ENCODE measurements at regions not wholly inside any gene's neighbourhood (a gene's known extent, or its start where the extent isn't known, plus 50 kb on each side); places are given as distances from the start of the nearest gene placed in this dataset.

GRCh38 chr1:79325705-79326104 is 319.2 kb upstream of the ADGRL4 start:
- Histone ChIP-seq H3K4me1 (ENCODE audit: insufficient read depth, low read length) (no peaks in the 10 kb centered on the region), H3K9ac (ENCODE audit: insufficient read depth, low read depth, low read length) (no peak overlapping the region), H3K9me3 (ENCODE audit: low read length) (peaks cover 56% of the 10 kb centered on the region), H3K27me3 (ENCODE audit: control insufficient read depth in 1 of 2, insufficient read depth in 2 of 2, low read length in 2 of 2) (no peaks in the 10 kb centered on the region), H3K36me3 (replicated peaks in 1 of 2; ENCODE audit: control insufficient read depth in 1 of 2, insufficient read depth in 2 of 2, low read length in 2 of 2) (no peaks in the 10 kb centered on the region), H3K4me3 (replicated peaks in 1 of 3; ENCODE audit: insufficient read depth in 1 of 3, low read depth in 2 of 3, low read length in 3 of 3) (no peak overlapping the region), H2AFZ (ENCODE audit: low read length) (no peak overlapping the region), H4K20me1 (ENCODE audit: insufficient read depth, low read length) (no peaks in the 10 kb centered on the region), H3K27ac (ENCODE audit: extremely low read length, insufficient read depth, low read length) (no peak overlapping the region), H3K4me2 (ENCODE audit: low read depth, low read length) (no peak overlapping the region), H3K79me2 (ENCODE audit: insufficient read depth, low read length) (no peaks in the 10 kb centered on the region)
- in situ Hi-C loops (cut with HindIII; ENCODE audit: extremely low pct_ligation_motif_present, low pct_unique_long_range_greater_than_20kb) (no loop called here), intact Hi-C loops (cut with micrococcal nuclease; ENCODE audit: unreplicated experiment) (no loop called here)
- DNase-seq (ENCODE audit: low spot score) (no peak), FAIRE-seq (no peak), ATAC-seq (no peak)
- CTCF ChIA-PET (ENCODE audit: low intra/inter-chr PET ratio, low total read pairs), result no interaction called here
- BruUV-seq (replicated peaks), result no TSS peak
- POLR2A ChIA-PET, result no interaction called here
- TF ChIP-seq PHF8 (CRISPR knock-in tag; IDR thresholded peaks at IDR 0.05), result no peak
- no peak for TF ChIP-seq HCFC1 (IDR thresholded peaks at IDR 0.05; ENCODE audit: low read depth, low read length)
- no peak for TF ChIP-seq MLXIP (CRISPR knock-in tag; IDR thresholded peaks at IDR 0.05; ENCODE audit: borderline replicate concordance)
- TF ChIP-seq ZNF580 (CRISPR knock-in tag; IDR thresholded peaks at IDR 0.05; ENCODE audit: borderline replicate concordance, low read depth), result no peak
- no peak for TF ChIP-seq PRDM10 (CRISPR knock-in tag; IDR thresholded peaks at IDR 0.05; ENCODE audit: low read depth)
- no peak for TF ChIP-seq SAP130 (CRISPR knock-in tag; IDR thresholded peaks at IDR 0.05; ENCODE audit: low read depth)

Measured in HepG2 (cell line).